MCF 10A (cell line): ENCODE measurements at regions not wholly inside any gene's neighbourhood (a gene's known extent, or its start where the extent isn't known, plus 50 kb on each side); places are given as distances from the start of the nearest gene placed in this dataset.

Experiments used
- BruUV-seq: library from RNA; stranded (reverse); fragments of 400-500 nt; replicated peaks from 2 replicates; lab custom pipeline; 2021; lab: Mats Ljungman, UMichigan
- CTCF ChIA-PET: fragments of 300-600 bp; sonication (Branson Sonifier 250); formaldehyde crosslinking; extraction: SDS; loops from one replicate; lab custom pipeline; 2021; ENCODE audit warnings: antibody characterized with exemption, inconsistent platforms; lab: Yijun Ruan, JAX
- POLR2A ChIA-PET: fragments of 300-600, 350-650 bp; sonication (Branson Sonifier 250); formaldehyde crosslinking; extraction: SDS; loops from one replicate; lab custom pipeline; 2020; ENCODE audit warnings: antibody characterized with exemption, inconsistent platforms; lab: Yijun Ruan, JAX
- DNase-seq: peaks from one replicate; pipeline ENCODE4 v3.0.0-alpha.2; 2018; ENCODE audit not compliant: unreplicated experiment
- H3K27ac Mint-ChIP-seq: one replicate; pipeline ENCODE4 v1.8.0; 2022; ENCODE audit warnings: mild to moderate bottlenecking, low read depth, mixed read lengths; ENCODE audit not compliant: unreplicated experiment
- H3K27me3 Mint-ChIP-seq: one replicate; pipeline ENCODE4 v1.8.0; 2022; ENCODE audit warnings: mixed read lengths; ENCODE audit not compliant: insufficient read depth, unreplicated experiment
- H3K36me3 Mint-ChIP-seq: one replicate; pipeline ENCODE4 v1.8.0; 2022; ENCODE audit warnings: mild to moderate bottlenecking, moderate library complexity, mixed read lengths; ENCODE audit not compliant: insufficient read depth, unreplicated experiment
- H3K4me1 Mint-ChIP-seq: one replicate; pipeline ENCODE4 v1.8.0; 2022; ENCODE audit warnings: mixed read lengths; ENCODE audit not compliant: insufficient read depth, unreplicated experiment
- H3K4me3 Mint-ChIP-seq: one replicate; pipeline ENCODE4 v1.8.0; 2022; ENCODE audit warnings: mild to moderate bottlenecking, moderate library complexity, mixed read lengths; ENCODE audit not compliant: unreplicated experiment
- H3K9me3 Mint-ChIP-seq: one replicate; pipeline ENCODE4 v1.8.0; 2022; ENCODE audit warnings: mixed read lengths; ENCODE audit not compliant: unreplicated experiment
- intact Hi-C: fragments of 100-400 bp; cut with micrococcal nuclease; formaldehyde crosslinking; loops from 2 replicates; pipeline ENCODE4 v1.14.1; 2022
- TF ChIP-seq, protein P1 (sequence below): fragments of 200-600 bp; IDR thresholded peaks from one replicate; pipeline ENCODE4 v1.8.0; 2022; ENCODE audit warnings: antibody characterized with exemption, mild to moderate bottlenecking; ENCODE audit not compliant: unreplicated experiment

DNA sequence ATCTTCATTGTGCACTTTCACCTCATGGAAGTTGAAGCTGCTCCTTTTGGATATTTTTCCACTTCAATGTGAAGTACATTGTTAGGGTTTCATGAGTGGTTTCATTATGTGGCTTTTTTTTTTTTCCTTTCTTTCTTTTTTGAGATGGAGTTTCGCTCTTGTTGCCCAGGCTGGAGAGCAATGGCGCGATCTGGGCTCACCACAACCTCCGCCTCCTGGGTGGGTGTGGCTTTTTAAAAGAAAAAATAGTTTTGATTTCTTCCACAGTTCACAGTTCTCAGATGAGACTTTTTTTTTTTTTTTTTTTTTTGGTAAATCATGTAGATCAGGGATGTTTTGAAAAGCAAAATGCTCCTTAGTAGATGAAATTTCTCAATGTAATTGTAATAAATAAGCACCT, 652.3 kb upstream of the ANKRD30A start:
- POLR2A ChIA-PET, result interaction anchor here (0.9 to 1.2 kb wide), 2 partner anchors 21 to 60 kb away, joined by 3 read pairs; no protein-coding TSS in a partner anchor
- DNase-seq, result no peak

DNA sequence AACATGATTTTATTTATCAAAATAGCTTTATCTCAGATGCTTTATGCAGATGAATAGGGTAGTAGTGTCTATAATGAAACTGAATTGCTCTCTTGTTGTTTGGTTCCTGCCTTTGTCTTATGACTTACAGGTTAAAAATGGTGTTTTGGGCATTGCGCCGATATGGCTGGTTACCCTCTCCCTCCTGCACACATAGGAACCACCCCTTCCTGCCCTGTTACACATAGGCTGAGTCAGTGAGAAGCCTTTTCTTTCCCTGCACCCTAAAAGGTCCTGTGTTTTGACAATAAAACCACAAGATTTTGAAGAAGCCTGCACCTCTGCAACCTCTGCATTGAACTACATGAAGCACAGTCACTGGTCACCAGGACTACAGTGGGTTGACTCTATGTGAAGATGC, 655.8 kb upstream of the ANKRD30A start:
- H3K27ac Mint-ChIP-seq, result peak overlapping the region; percentile 85
- H3K9me3 Mint-ChIP-seq, result no peaks in the 10 kb centered on the region
- no peaks in the 10 kb centered on the region for H3K27me3 Mint-ChIP-seq
- POLR2A ChIA-PET, result interaction anchor here (1.2 to 2.1 kb wide), 3 partner anchors 14 to 25 kb away, joined by 4 to 14 read pairs (median 5); no protein-coding TSS in a partner anchor
- peak; percentile 83 for DNase-seq
- peak overlapping the region; percentile 36 for H3K4me3 Mint-ChIP-seq
- TF ChIP-seq, protein P1, sequence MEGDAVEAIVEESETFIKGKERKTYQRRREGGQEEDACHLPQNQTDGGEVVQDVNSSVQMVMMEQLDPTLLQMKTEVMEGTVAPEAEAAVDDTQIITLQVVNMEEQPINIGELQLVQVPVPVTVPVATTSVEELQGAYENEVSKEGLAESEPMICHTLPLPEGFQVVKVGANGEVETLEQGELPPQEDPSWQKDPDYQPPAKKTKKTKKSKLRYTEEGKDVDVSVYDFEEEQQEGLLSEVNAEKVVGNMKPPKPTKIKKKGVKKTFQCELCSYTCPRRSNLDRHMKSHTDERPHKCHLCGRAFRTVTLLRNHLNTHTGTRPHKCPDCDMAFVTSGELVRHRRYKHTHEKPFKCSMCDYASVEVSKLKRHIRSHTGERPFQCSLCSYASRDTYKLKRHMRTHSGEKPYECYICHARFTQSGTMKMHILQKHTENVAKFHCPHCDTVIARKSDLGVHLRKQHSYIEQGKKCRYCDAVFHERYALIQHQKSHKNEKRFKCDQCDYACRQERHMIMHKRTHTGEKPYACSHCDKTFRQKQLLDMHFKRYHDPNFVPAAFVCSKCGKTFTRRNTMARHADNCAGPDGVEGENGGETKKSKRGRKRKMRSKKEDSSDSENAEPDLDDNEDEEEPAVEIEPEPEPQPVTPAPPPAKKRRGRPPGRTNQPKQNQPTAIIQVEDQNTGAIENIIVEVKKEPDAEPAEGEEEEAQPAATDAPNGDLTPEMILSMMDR, result no peak
- intact Hi-C loops, result no loop called here
- H3K36me3 Mint-ChIP-seq, result no peaks in the 10 kb centered on the region
- H3K4me1 Mint-ChIP-seq, result peaks cover 31% of the 10 kb centered on the region
- BruUV-seq, result no TSS peak
- CTCF ChIA-PET, result interaction anchor here (0.6 kb wide), 1 partner anchor 33 kb away, joined by 3 read pairs; no protein-coding TSS in a partner anchor

More for the DNA sequence above, 652.3 kb upstream of the ANKRD30A start:
- peaks cover 19% of the 10 kb centered on the region for H3K4me1 Mint-ChIP-seq
- no peaks in the 10 kb centered on the region for H3K9me3 Mint-ChIP-seq
- H3K36me3 Mint-ChIP-seq, result no peaks in the 10 kb centered on the region
- CTCF ChIA-PET, result interaction anchor here (0.6 kb wide), 1 partner anchor 9 kb away, joined by 5 read pairs; no protein-coding TSS in a partner anchor
- H3K27ac Mint-ChIP-seq, result no peak overlapping the region
- no TSS peak for BruUV-seq
- intact Hi-C loops, result no loop called here
- no peak overlapping the region for H3K4me3 Mint-ChIP-seq
- H3K27me3 Mint-ChIP-seq, result no peaks in the 10 kb centered on the region
- TF ChIP-seq, protein P1, result no peak

DNA sequence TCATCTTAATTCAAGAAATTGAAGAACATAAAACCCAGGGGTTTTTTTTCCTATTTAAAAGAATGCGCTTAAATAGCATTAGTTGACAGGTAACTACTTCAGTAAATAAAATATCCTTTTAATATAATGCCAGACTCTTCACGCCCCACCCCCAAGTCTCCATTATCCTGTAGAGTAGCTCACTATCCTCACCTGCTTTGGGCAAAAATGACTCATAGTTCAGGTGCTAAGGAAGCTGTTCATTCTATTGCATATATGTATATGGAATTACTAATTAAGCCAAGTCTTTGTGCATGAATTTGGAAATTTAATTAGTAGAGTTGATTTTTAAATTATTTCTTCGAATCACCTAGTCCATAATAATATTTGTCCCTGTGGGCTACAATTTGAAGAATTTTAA, 656.8 kb upstream of the ANKRD30A start:
- intact Hi-C loops, result loop anchor here (1.0 kb wide), 1 partner anchor 25 kb away; no protein-coding TSS in a partner anchor
- Mint-ChIP-seq H3K27me3 (no peaks in the 10 kb centered on the region), H3K27ac (peak overlapping the region; percentile 85), H3K4me3 (no peak overlapping the region), H3K36me3 (no peaks in the 10 kb centered on the region), H3K9me3 (no peaks in the 10 kb centered on the region), H3K4me1 (peaks cover 40% of the 10 kb centered on the region)
- ChIA-PET CTCF (no interaction called here), POLR2A (interaction anchor here (0.9 to 2.1 kb wide), 3 partner anchors 13 to 59 kb away, joined by 3 to 14 read pairs (median 5); no protein-coding TSS in a partner anchor)
- peak; percentile 46 for DNase-seq
- no TSS peak for BruUV-seq
- TF ChIP-seq, protein P1, result no peak

DNA sequence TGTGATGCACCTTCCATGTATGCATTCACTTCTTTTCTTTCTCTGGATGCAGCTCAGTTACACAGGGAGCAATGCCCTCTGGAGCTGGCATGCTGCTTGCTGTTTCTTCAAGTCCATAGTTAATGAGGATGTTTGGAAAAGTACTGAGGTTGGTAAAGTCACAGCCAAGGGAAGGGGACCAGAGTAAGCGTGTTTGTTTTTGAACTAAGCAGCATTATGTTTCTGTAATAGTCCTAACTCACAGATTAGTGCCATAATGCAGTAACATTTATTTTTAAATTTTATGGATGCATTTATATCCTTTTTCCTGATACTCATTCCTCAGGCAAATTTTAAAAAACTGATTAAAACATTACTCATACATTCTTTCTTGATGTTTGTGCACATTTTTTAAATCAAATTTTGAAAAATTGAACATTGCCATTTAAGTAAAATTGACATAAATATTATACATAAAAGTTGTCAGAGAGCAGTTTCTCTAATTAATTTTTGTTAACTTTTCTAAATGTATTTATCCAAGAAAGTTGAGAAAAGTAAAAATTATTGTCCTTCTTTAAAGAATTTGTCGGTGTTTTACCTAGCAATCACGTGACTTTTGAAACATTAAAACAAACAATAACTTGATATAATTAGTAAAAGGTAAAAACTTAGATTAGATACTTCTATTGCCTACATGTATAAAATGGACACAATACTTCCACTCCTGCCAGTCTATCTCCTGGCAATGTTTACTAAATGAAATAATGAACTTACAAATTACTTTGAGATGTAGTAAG, 659.6 kb upstream of the ANKRD30A start:
- TF ChIP-seq, protein P1, result no peak
- Mint-ChIP-seq H3K36me3 (no peaks in the 10 kb centered on the region), H3K9me3 (no peaks in the 10 kb centered on the region), H3K4me3 (no peak overlapping the region), H3K27me3 (no peaks in the 10 kb centered on the region), H3K27ac (no peak overlapping the region), H3K4me1 (peaks cover 66% of the 10 kb centered on the region)
- DNase-seq, result no peak
- ChIA-PET CTCF (interaction anchor here (1.4 kb wide), 1 partner anchor 831 kb away, joined by 4 read pairs; no protein-coding TSS in a partner anchor), POLR2A (interaction anchor here (0.7 to 1.3 kb wide), 2 partner anchors 194 to 461 kb away, joined by 3 to 6 read pairs; no protein-coding TSS in a partner anchor)
- intact Hi-C loops, result no loop called here
- BruUV-seq, result no TSS peak
